H9 (cell line): ENCODE measurements at regions not wholly inside any gene's neighbourhood (a gene's known extent, or its start where the extent isn't known, plus 50 kb on each side); places are given as distances from the start of the nearest gene placed in this dataset.

Experiments used
- DNase-seq: peaks from one replicate; pipeline ENCODE4 v3.0.0-alpha.2; 2017
- H2AFZ ChIP-seq: one replicate; pipeline ENCODE4 v1.6.1; 2013; ENCODE audit warnings: mild to moderate bottlenecking, low read length, control low read depth, moderate library complexity
- H2AK5ac ChIP-seq: 2 replicates; pipeline ENCODE4 v1.6.1; 2013; ENCODE audit warnings: low read length, control low read depth, mixed read lengths; ENCODE audit not compliant: insufficient read length
- H2BK120ac ChIP-seq: one replicate; pipeline ENCODE4 v1.6.1; 2013; ENCODE audit warnings: low read depth, mild to moderate bottlenecking, low read length, control low read depth, inconsistent platforms; ENCODE audit not compliant: poor library complexity, severe bottlenecking
- H2BK12ac ChIP-seq: 2 replicates; pipeline ENCODE4 v1.6.1; 2013; ENCODE audit warnings: low read length, control low read depth, mixed read lengths, low read depth; ENCODE audit not compliant: insufficient read length
- H2BK15ac ChIP-seq: 2 replicates; pipeline ENCODE4 v1.6.1; 2013; ENCODE audit warnings: low read depth, low read length, control low read depth
- H2BK20ac ChIP-seq: one replicate; pipeline ENCODE4 v1.6.1; 2013; ENCODE audit warnings: low read depth, mild to moderate bottlenecking, low read length, control low read depth, inconsistent platforms; ENCODE audit not compliant: poor library complexity, severe bottlenecking
- H2BK5ac ChIP-seq: 2 replicates; pipeline ENCODE4 v1.6.1; 2013; ENCODE audit warnings: low read length, control low read depth, mixed read lengths; ENCODE audit not compliant: insufficient read length
- H3K14ac ChIP-seq: 2 replicates; pipeline ENCODE4 v1.6.1; 2013; ENCODE audit warnings: low read length, control low read depth; ENCODE audit not compliant: insufficient read depth
- H3K18ac ChIP-seq: 2 replicates; pipeline ENCODE4 v1.6.1; 2013; ENCODE audit warnings: low read depth, mild to moderate bottlenecking, mixed read lengths, low read length, control low read depth; ENCODE audit not compliant: insufficient read length
- H3K23ac ChIP-seq: 2 replicates; pipeline ENCODE4 v1.6.1; 2013; ENCODE audit warnings: low read length, control low read depth, mixed read lengths, low read depth; ENCODE audit not compliant: insufficient read length
- H3K23me2 ChIP-seq: 2 replicates; pipeline ENCODE4 v1.6.1; 2013; ENCODE audit warnings: low read depth, mild to moderate bottlenecking, mixed read lengths, low read length, control low read depth; ENCODE audit not compliant: insufficient read length, poor library complexity, severe bottlenecking
- H3K27ac ChIP-seq: 2 replicates; pipeline ENCODE4 v1.5.1; 2013; ENCODE audit warnings: low read length, control low read depth, mixed read lengths, low read depth; ENCODE audit not compliant: insufficient read length
- H3K27me3 ChIP-seq: 2 replicates; pipeline ENCODE4 v1.6.1; 2013; ENCODE audit warnings: low read length, control low read depth, inconsistent platforms; ENCODE audit not compliant: insufficient read depth
- H3K4ac ChIP-seq: 2 replicates; pipeline ENCODE4 v1.6.1; 2013; ENCODE audit warnings: low read depth, mild to moderate bottlenecking, control low read depth, inconsistent platforms, low read length, moderate library complexity
- H3K4me1 ChIP-seq: 2 replicates; pipeline ENCODE4 v1.6.1; 2013; ENCODE audit warnings: low read length, control low read depth, inconsistent platforms; ENCODE audit not compliant: insufficient read depth
- H3K4me2 ChIP-seq: 2 replicates; pipeline ENCODE4 v1.6.1; 2013; ENCODE audit warnings: low read length, control low read depth, mixed read lengths; ENCODE audit not compliant: insufficient read length, insufficient read depth
- H3K56ac ChIP-seq: 2 replicates; pipeline ENCODE4 v1.6.1; 2013; ENCODE audit warnings: low read depth, mild to moderate bottlenecking, mixed read lengths, low read length, control low read depth; ENCODE audit not compliant: insufficient read length
- H3K79me1 ChIP-seq: 2 replicates; pipeline ENCODE4 v1.6.1; 2013; ENCODE audit warnings: low read depth, mild to moderate bottlenecking, moderate library complexity, low read length, control low read depth, inconsistent platforms; ENCODE audit not compliant: insufficient read depth, poor library complexity, severe bottlenecking
- H3K79me2 ChIP-seq: 2 replicates; pipeline ENCODE4 v1.6.1; 2013; ENCODE audit warnings: low read length, control low read depth, inconsistent platforms; ENCODE audit not compliant: insufficient read depth
- H3K9ac ChIP-seq: 2 replicates; pipeline ENCODE4 v1.6.1; 2013; ENCODE audit warnings: low read length, control low read depth, mixed read lengths; ENCODE audit not compliant: insufficient read length; ENCODE audit errors: extremely low read depth
- H3K9me3 ChIP-seq: one replicate; pipeline ENCODE4 v1.6.1; 2013; ENCODE audit warnings: low read depth, low read length, inconsistent platforms; ENCODE audit not compliant: control insufficient read depth
- H3T11ph ChIP-seq: one replicate; pipeline ENCODE4 v1.6.1; 2013; ENCODE audit warnings: mild to moderate bottlenecking, low read length, control low read depth, inconsistent platforms
- H4K20me1 ChIP-seq: one replicate; pipeline ENCODE4 v1.6.1; 2013; ENCODE audit not compliant: control insufficient read depth, insufficient read length, insufficient read depth
- H4K5ac ChIP-seq: 2 replicates; pipeline ENCODE4 v1.6.1; 2013; ENCODE audit warnings: low read depth, mild to moderate bottlenecking, mixed read lengths, low read length, control low read depth; ENCODE audit not compliant: insufficient read length
- H4K8ac ChIP-seq: replicated peaks from 2 replicates; pipeline ENCODE4 v1.6.1; 2013; ENCODE audit warnings: low read length, control low read depth, mixed read lengths, low read depth; ENCODE audit not compliant: insufficient read length
- H4K91ac ChIP-seq: 2 replicates; pipeline ENCODE4 v1.6.1; 2013; ENCODE audit warnings: low read depth, mild to moderate bottlenecking, moderate library complexity, mixed read lengths, low read length, control low read depth; ENCODE audit not compliant: insufficient read length
- H3K27ac Mint-ChIP-seq, 3 experiments: 2 replicates in 2 of 3; 3 replicates in 1 of 3; pipeline ENCODE4 v1.8.0; 2020 to 2021; ENCODE audit warnings: mixed read lengths in 3 of 3, mild to moderate bottlenecking in 1 of 3, moderate library complexity in 1 of 3
- H3K27me3 Mint-ChIP-seq: 2 replicates; pipeline ENCODE4 v1.8.0; 2021; ENCODE audit warnings: low read depth, mild to moderate bottlenecking, moderate library complexity, mixed read lengths
- H3K36me3 Mint-ChIP-seq, 3 experiments: 2 replicates in 2 of 3; 3 replicates in 1 of 3; pipeline ENCODE4 v1.8.0; 2020 to 2021; ENCODE audit warnings: low read depth in 3 of 3, mixed read lengths in 3 of 3; ENCODE audit not compliant: insufficient read depth in 1 of 3
- H3K4me1 Mint-ChIP-seq, 2 experiments: 2 replicates each; pipeline ENCODE4 v1.8.0; 2020; ENCODE audit warnings: mixed read lengths in 2 of 2
- H3K4me3 Mint-ChIP-seq, 2 experiments: 2 replicates in 1 of 2; 3 replicates in 1 of 2; pipeline ENCODE4 v1.8.0; 2020 to 2021; ENCODE audit warnings: mild to moderate bottlenecking in 2 of 2, mixed read lengths in 2 of 2, moderate library complexity in 1 of 2
- H3K9me3 Mint-ChIP-seq, 2 experiments: 2 replicates in 1 of 2; 3 replicates in 1 of 2; pipeline ENCODE4 v1.8.0; 2020; ENCODE audit warnings: mild to moderate bottlenecking in 2 of 2, mixed read lengths in 2 of 2, moderate library complexity in 1 of 2
- CTCF ChIP-seq: fragments of 200-600 bp; sonication (generic); conservative IDR thresholded peaks from 3 replicates; pipeline ENCODE4 v1.8.0; 2021; ENCODE audit warnings: antibody characterized with exemption, mild to moderate bottlenecking
- WGBS: extraction: QIAGEN DNeasy Blood & Tissue Kit; methylation state at CpG from one replicate; pipeline ENCODE4 v1.1.7; 2013; ENCODE audit warnings: missing lambda C conversion rate, low lambda C conversion rate, mixed read lengths; ENCODE audit not compliant: insufficient read length; ENCODE audit errors: extremely low coverage; 5-methylcytosine and 5-hydroxymethylcytosine counted together

GRCh38 chr22:34992672-34993071 is 73.3 kb upstream of the ISX start:
- Histone ChIP-seq H4K20me1 (no peaks in the 10 kb centered on the region), H3K79me1 (no peaks in the 10 kb centered on the region), H3K9me3 (peaks cover under 1% of the 10 kb centered on the region), H4K5ac (no peak overlapping the region), H2AFZ (no peak overlapping the region), H2BK12ac (no peak overlapping the region), H3T11ph (no peak overlapping the region), H4K91ac (no peak overlapping the region), H3K4me2 (no peak overlapping the region), H3K27ac (no peak overlapping the region), H3K18ac (no peak overlapping the region), H2BK5ac (no peak overlapping the region), H3K23me2 (no peaks in the 10 kb centered on the region), H2BK20ac (no peak overlapping the region), H2BK15ac (no peak overlapping the region), H3K4ac (no peak overlapping the region), H3K27me3 (no peaks in the 10 kb centered on the region; the same call in 1 of the 2 replicates), H3K14ac (no peak overlapping the region), H2BK120ac (no peak overlapping the region), H3K23ac (no peak overlapping the region), H4K8ac (no peak overlapping the region), H3K9ac (no peak overlapping the region), H3K4me1 (no peaks in the 10 kb centered on the region), H3K79me2 (no peaks in the 10 kb centered on the region), H2AK5ac (no peak overlapping the region), H3K56ac (no peak overlapping the region)
- peaks cover 10% of the 10 kb centered on the region for H3K27me3 Mint-ChIP-seq
- H3K4me1 Mint-ChIP-seq = no peaks in the 10 kb centered on the region
- DNase-seq = no peak
- H3K4me3 Mint-ChIP-seq = no peak overlapping the region
- no CpG with 5 or more reads among the region's 5 CpGs for WGBS
- H3K36me3 Mint-ChIP-seq = peaks cover 0 to 3% (median 0%) of the 10 kb centered on the region in 3 experiments; a peak in 1 of 7 replicates
- H3K27ac Mint-ChIP-seq = no peak overlapping the region
- peaks cover 11% of the 10 kb centered on the region in 2 experiments for H3K9me3 Mint-ChIP-seq
- TF ChIP-seq CTCF = no peak
